NCI-H1694 (cell line): ENCODE measurements at regions not wholly inside any gene's neighbourhood (a gene's known extent, or its start where the extent isn't known, plus 50 kb on each side); places are given as distances from the start of the nearest gene placed in this dataset.

Source experiments
- DNase-seq: peaks from one replicate; lab custom pipeline; 2025; lab: John Stamatoyannopoulos, UW

GRCh38 chr2:225740086-225740485 lies 340.6 kb downstream of the NYAP2 start:
- peak; percentile 11 for DNase-seq

- DNase-seq: no peak
These were observed 339.8 kb downstream of the NYAP2 start for GRCh38 chr2:225739328-225739727.

- DNase-seq: no peak
These were observed 339.2 kb downstream of the NYAP2 start for GRCh38 chr2:225738735-225739134.

- no peak for DNase-seq
These were observed 338.0 kb downstream of the NYAP2 start for GRCh38 chr2:225737556-225737955.

- DNase-seq: no peak
These were observed 336.3 kb downstream of the NYAP2 start for GRCh38 chr2:225735844-225736243.

GRCh38 chr2:225725726-225726125 lies 326.2 kb downstream of the NYAP2 start:
- DNase-seq: no peak
